LNCaP clone FGC (cell line): ENCODE measurements at regions not wholly inside any gene's neighbourhood (a gene's known extent, or its start where the extent isn't known, plus 50 kb on each side); places are given as distances from the start of the nearest gene placed in this dataset.

ENCODE experiments used
- DNase-seq: peaks from one replicate; pipeline ENCODE4 v3.0.0-alpha.2; 2011; ENCODE audit warnings: low read depth
- H3K4me3 ChIP-seq: 2 replicates; pipeline ENCODE4 v1.5.1; 2011; ENCODE audit warnings: mild to moderate bottlenecking, low read depth, low read length, control low read depth
- CTCF ChIP-seq: IDR thresholded peaks from 2 replicates; pipeline ENCODE4 v1.5.1; 2012; ENCODE audit warnings: mild to moderate bottlenecking; ENCODE audit not compliant: control insufficient read depth, insufficient read depth; ENCODE audit errors: extremely low read depth

GRCh38 chr1:177444997-177445746, 274.4 kb downstream of the BRINP2 start:
- peak; percentile 36 for DNase-seq
- no peak for TF ChIP-seq CTCF
- H3K4me3 ChIP-seq, result no peak overlapping the region

- TF ChIP-seq CTCF, result no peak
- no peak overlapping the region for H3K4me3 ChIP-seq
- DNase-seq, result no peak
These were observed 272.2 kb downstream of the BRINP2 start for GRCh38 chr1:177443003-177443402.

GRCh38 chr1:177442584-177442983, 271.8 kb downstream of the BRINP2 start:
- no peak for DNase-seq
- H3K4me3 ChIP-seq, result no peak overlapping the region
- no peak for TF ChIP-seq CTCF

- no peak for DNase-seq
- no peak for TF ChIP-seq CTCF
- no peak overlapping the region for H3K4me3 ChIP-seq
These were observed 270.5 kb downstream of the BRINP2 start for GRCh38 chr1:177441281-177441680.

GRCh38 chr1:177440821-177441220, 270.1 kb downstream of the BRINP2 start:
- no peak for TF ChIP-seq CTCF
- no peak overlapping the region for H3K4me3 ChIP-seq
- peak; percentile 92 for DNase-seq

GRCh38 chr1:177439301-177439700, 268.5 kb downstream of the BRINP2 start:
- no peak for DNase-seq
- no peak for TF ChIP-seq CTCF

GRCh38 chr1:177435364-177435763, 264.6 kb downstream of the BRINP2 start:
- no peak for TF ChIP-seq CTCF
- H3K4me3 ChIP-seq, result no peak overlapping the region
- DNase-seq, result no peak

More at GRCh38 chr1:177439301-177439700, 268.5 kb downstream of the BRINP2 start:
- no peak overlapping the region for H3K4me3 ChIP-seq
